ENCODE measurements at regions not wholly inside any gene's neighbourhood (a gene's known extent, or its start where the extent isn't known, plus 50 kb on each side); places are given as distances from the start of the nearest gene placed in this dataset.

DNA sequence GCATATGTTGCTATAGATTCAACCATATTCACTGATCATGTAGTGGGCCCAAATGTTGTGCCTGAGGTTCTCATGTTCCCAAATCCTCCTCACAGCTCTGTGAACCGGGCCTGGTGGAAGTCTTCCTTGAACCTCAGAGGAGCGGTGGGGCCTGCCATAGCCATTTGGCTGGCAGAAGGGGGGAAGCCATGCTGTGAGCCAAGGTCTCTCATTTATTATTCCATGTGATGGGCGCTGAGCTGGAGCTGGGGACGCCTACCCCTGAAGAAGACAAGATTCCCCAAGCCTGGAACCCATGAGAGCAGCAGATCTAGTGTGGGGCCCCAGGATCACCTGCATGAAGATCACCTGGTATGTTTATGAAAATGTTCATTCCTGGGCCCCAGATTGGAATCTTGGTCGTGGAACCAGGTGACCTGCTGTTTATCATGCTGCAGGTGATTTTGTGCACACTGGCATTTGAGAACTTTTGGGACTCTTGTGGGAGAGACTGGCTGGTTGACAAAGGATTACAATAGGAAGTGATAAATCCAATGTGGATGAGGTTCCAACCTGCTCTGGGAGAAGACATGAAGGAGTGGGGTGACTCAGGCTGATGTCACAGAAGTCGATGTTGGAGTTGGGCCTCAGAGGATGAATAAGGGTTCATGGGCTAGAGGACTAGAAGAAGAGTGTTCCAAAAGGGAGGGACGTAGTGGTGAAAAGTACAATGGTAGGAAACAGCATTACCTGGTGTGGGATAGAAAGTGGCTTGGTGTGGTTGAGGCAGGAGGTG, 102.1 kb downstream of the ASB7 start:
- H2BK120ac ChIP-seq (replicated peaks; ENCODE audit: low read depth, low read length): no peak overlapping the region
- H3K4me2 ChIP-seq (ENCODE audit: insufficient read depth in 1 of 2, low read depth in 2 of 2, low read length in 2 of 2): no peak overlapping the region
- no peaks in the 10 kb centered on the region for H3K4me1 ChIP-seq (replicated peaks in 1 of 4; ENCODE audit: control insufficient read depth in 3 of 4, insufficient read depth in 4 of 4, low read length in 3 of 4)
- H2AK5ac ChIP-seq (ENCODE audit: low read depth, low read length): no peak overlapping the region
- no peak overlapping the region for H3K18ac ChIP-seq (ENCODE audit: extremely low read depth, low read length)
- no peak overlapping the region for H2BK12ac ChIP-seq (ENCODE audit: low read depth, low read length)
- no peak overlapping the region for H4K5ac ChIP-seq (ENCODE audit: insufficient read length, low read depth, low read length)
- no peaks in the 10 kb centered on the region for H3K23me2 ChIP-seq (ENCODE audit: low read depth, low read length)
- no peak overlapping the region for H3K27ac ChIP-seq (ENCODE audit: low read depth, low read length)
- H3K36me3 ChIP-seq (ENCODE audit: control insufficient read depth in 2 of 4, insufficient read depth in 4 of 4, low read length in 3 of 4): no peaks in the 10 kb centered on the region
- no peaks in the 10 kb centered on the region for H3K27me3 ChIP-seq (replicated peaks in 1 of 4; ENCODE audit: control insufficient read depth in 3 of 4, extremely low read depth in 1 of 4, insufficient read depth in 3 of 4, low read length in 3 of 4)
- H3K56ac ChIP-seq (replicated peaks; ENCODE audit: insufficient read length, low read depth, low read length): no peak overlapping the region
- no peak overlapping the region for H2BK5ac ChIP-seq (ENCODE audit: low read depth, low read length)
- no peak overlapping the region for H4K91ac ChIP-seq (replicated peaks; ENCODE audit: insufficient read length, low read length)
- no peaks in the 10 kb centered on the region for H4K20me1 ChIP-seq (replicated peaks in 1 of 2; ENCODE audit: control insufficient read depth in 1 of 2, insufficient read depth in 2 of 2, low read length in 2 of 2)
- FAIRE-seq (no peak), DNase-seq (ENCODE audit: low read depth in 1 of 2, low spot score in 2 of 2) (no peak)
- ChIA-PET CTCF (ENCODE audit: partially characterized antibody) (interaction anchor here (0.7 kb wide), 1 partner anchor 160 kb away, joined by 4 read pairs; no protein-coding TSS in a partner anchor), POLR2A (ENCODE audit: partially characterized antibody) (no interaction called here)
- H3K79me1 ChIP-seq (ENCODE audit: low read depth, low read length): no peaks in the 10 kb centered on the region
- no peak overlapping the region for H3K4ac ChIP-seq (replicated peaks; ENCODE audit: insufficient read length, low read depth, low read length)
- H3K79me2 ChIP-seq (ENCODE audit: control insufficient read depth in 1 of 2, insufficient read depth in 2 of 2, low read length in 2 of 2): no peaks in the 10 kb centered on the region
- H3K23ac ChIP-seq (ENCODE audit: insufficient read length): no peak overlapping the region
- no peak overlapping the region for H3K9ac ChIP-seq (replicated peaks in 1 of 4; ENCODE audit: extremely low read depth in 1 of 4, low read depth in 3 of 4, low read length in 3 of 4)
- no peak overlapping the region for H3K4me3 ChIP-seq (ENCODE audit: extremely low read depth in 1 of 4, insufficient read depth in 2 of 4, low read depth in 3 of 4, low read length in 4 of 4)
- 69% methylated on average over 7 of the region's 7 CpGs; no CpG with 5 or more reads in 1 of the 2 experiments for WGBS, 2 experiments (ENCODE audit: extremely low coverage in 1 of 2, insufficient coverage in 1 of 2, insufficient read length in 1 of 2, insufficient replicate concordance in 2 of 2, low coverage in 1 of 2, low lambda C conversion rate in 2 of 2, missing lambda C conversion rate in 1 of 2)
- H3K14ac ChIP-seq (ENCODE audit: insufficient read length): no peak overlapping the region
- H2BK15ac ChIP-seq (ENCODE audit: low read length): no peak overlapping the region
- H4K8ac ChIP-seq (ENCODE audit: extremely low read depth, insufficient read depth, low read length): no peak overlapping the region
- no peak overlapping the region for H2BK20ac ChIP-seq (ENCODE audit: low read length)
- H2AFZ ChIP-seq (ENCODE audit: low read length): no peak overlapping the region
- peaks cover 0 to 7% of the 10 kb centered on the region in 2 experiments; a peak in 1 of 4 replicates for H3K9me3 ChIP-seq (ENCODE audit: insufficient read depth in 2 of 2, low read depth in 1 of 2, low read length in 1 of 2)
- TF ChIP-seq, protein P1, sequence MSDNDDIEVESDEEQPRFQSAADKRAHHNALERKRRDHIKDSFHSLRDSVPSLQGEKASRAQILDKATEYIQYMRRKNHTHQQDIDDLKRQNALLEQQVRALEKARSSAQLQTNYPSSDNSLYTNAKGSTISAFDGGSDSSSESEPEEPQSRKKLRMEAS (IDR thresholded peaks at IDR 0.05): no peak
- TF ChIP-seq NRF1 (IDR thresholded peaks at IDR 0.05; ENCODE audit: low read depth, low read length) (no peak), HDAC2 (IDR thresholded peaks at IDR 0.05; ENCODE audit: borderline replicate concordance in 1 of 2, low read depth in 2 of 2, low read length in 2 of 2) (no peak), RBBP5 (IDR thresholded peaks at IDR 0.05; ENCODE audit: borderline replicate concordance, low read depth, low read length) (no peak), CHD1 (IDR thresholded peaks at IDR 0.05; ENCODE audit: low read depth, low read length) (no peak), TAF1 (IDR thresholded peaks at IDR 0.05; ENCODE audit: low read depth, low read length) (no peak), ZNF274 (IDR thresholded peaks at IDR 0.05; ENCODE audit: borderline replicate concordance, extremely low read depth, low read length) (no peak), KDM4A (IDR thresholded peaks at IDR 0.05; ENCODE audit: low read depth, low read length, severe bottlenecking) (no peak), SIN3A (conservative IDR thresholded peaks at IDR 0.05 in 1 of 2, IDR thresholded peaks at IDR 0.05 in 1 of 2; ENCODE audit: low read depth in 1 of 2, low read length in 2 of 2) (no peak), BRCA1 (IDR thresholded peaks at IDR 0.05; ENCODE audit: low read depth, low read length) (no peak), MAFK (IDR thresholded peaks at IDR 0.05; ENCODE audit: low read depth, low read length) (no peak)
- TF ChIP-seq, protein P2, sequence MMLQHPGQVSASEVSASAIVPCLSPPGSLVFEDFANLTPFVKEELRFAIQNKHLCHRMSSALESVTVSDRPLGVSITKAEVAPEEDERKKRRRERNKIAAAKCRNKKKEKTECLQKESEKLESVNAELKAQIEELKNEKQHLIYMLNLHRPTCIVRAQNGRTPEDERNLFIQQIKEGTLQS (IDR thresholded peaks at IDR 0.05; ENCODE audit: insufficient read depth, low read depth, low read length): no peak

Measured in H1 (cell line).